NAMALWA (cell line): ENCODE measurements at regions not wholly inside any gene's neighbourhood (a gene's known extent, or its start where the extent isn't known, plus 50 kb on each side); places are given as distances from the start of the nearest gene placed in this dataset.
A peak's percentile ranks its signal among the peaks of the same experiment; 100 is the strongest.

Experiments
- DNase-seq: peaks from one replicate; pipeline ENCODE4 v3.0.0-alpha.2; 2015; ENCODE audit warnings: low spot score

DNA sequence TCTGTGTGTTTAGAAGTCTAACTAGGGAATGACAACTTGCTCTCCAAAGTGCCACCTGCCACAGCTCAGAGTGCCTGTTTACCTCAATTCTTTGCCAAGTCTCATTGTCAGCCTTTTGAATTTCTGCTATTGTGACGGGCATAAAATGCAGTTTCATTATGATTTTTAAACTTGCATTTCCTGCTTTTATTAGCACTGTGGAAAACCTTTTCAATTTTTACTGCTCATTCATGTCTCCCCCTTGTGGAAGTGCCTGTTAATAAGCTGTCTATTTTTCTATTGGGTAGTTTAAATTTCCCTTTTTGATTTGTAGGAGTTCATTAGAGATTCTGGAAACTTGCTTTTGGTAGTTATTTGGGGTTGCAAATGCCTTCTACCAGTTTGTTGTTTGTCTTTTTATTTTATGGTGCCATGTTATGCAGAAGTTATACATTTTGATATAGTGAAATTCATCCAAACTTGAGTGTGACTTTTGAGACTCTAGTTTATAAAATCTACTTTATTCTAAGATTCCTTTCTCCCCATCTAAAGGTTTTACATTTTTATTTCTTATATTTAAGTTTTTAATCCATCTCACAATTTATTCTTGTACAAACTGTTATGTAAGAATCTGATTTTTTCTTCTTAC lies 53.9 kb upstream of the FRMD4B start:
- peak; percentile 50 for DNase-seq

DNA sequence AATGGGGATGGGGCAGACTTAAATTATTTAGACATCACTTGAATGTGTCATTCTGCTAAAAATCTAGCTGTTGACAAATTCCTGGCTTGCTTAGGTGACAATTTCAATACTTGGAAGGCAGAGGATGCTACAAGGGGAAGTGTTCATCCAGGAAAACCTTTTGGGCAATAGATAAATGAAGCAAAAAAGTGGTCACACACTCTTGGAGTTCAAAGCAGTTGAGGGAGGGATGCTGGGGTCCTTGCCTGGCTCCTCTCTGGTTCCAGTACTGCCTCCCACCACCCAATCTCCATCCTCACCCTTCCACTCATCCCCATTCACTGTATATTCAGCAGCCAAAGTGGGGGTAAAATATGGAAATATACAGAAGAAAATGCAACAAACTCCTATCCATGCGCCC lies 52.6 kb upstream of the FRMD4B start:
- DNase-seq, result no peak

DNA sequence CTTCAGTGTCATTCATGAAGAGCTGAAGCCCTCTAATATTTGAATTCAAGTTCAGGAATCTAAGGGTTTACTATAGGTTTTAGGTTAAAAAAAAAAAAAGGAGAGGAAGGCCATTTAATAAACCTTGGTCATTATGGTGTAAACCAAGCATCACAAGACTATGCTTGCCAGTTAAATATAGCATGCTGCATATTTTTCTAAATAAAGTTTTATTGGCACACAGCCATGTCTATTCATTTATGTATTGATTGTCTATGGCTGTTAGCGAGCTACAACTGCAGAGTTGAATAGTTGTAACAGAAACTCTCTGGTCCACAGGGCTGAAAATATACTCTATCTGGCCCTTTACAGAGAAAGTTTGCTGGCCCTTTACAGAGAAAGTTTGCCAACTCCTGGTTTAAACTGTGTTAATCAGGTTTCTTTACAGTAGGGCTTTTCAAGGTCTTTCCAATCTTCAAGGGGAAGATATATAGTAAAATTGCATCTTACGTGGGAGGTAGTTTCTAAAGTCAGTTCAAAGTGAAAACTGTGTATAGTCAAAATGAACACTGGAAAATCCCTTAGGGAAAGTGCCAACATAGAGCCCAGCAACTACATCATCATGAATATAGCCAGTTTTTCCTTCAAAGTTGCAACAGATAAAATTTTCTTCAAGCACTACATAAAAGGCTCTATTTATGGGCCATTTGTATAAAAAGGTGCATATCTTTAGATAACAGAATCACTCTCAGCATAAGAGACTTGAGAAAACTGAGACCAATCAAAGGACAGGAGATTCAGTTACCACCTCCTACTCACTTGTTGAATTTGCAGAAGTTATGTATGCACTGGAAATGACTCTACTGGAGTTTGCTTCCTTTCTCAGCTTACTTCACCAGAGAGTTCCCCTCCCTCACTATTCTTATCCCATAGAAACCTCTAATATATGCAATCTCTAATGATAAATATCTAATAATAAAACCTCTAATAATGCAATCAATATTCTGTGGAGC lies 49.7 kb upstream of the FRMD4B start:
- DNase-seq, result no peak
